ENCODE measurements at regions not wholly inside any gene's neighbourhood (a gene's known extent, or its start where the extent isn't known, plus 50 kb on each side); places are given as distances from the start of the nearest gene placed in this dataset.

DNA sequence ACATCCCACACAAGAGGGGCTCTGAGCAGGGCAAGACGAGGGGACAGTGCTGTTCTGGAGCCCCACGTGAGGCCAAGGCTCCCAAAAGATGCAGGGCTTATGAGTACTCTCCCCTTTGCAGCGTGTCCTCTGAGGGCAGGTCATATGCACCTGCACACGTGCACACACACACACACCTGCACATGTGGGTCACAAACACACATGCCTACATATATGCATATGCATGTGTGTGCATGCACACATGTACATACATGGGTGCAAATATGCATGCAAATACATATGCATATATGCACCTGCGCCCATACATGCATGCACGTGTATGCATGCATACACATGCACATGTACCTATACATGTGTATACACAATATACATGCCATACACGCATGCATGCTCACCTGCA, 197.9 kb downstream of the NPHP4 start:
- no peaks in the 10 kb centered on the region for H3K4me1 Mint-ChIP-seq
- Histone ChIP-seq H3K27me3 (ENCODE audit: control insufficient read depth in 2 of 2, insufficient read depth in 2 of 2, low read length in 2 of 2) (no peaks in the 10 kb centered on the region), H3K4me2 (replicated peaks; ENCODE audit: extremely low read depth, low read length, poor library complexity, severe bottlenecking) (no peak overlapping the region), H2AFZ (ENCODE audit: insufficient read depth, low read depth, low read length, poor library complexity, severe bottlenecking) (no peak overlapping the region), H3K9me3 (replicated peaks in 1 of 2; ENCODE audit: control insufficient read depth in 1 of 2, insufficient read depth in 1 of 2, low read length in 2 of 2) (peaks cover 0 to 3% of the 10 kb centered on the region in 2 donors), H3K36me3 (replicated peaks in 1 of 2; ENCODE audit: control insufficient read depth in 1 of 2, insufficient read depth in 2 of 2, low read length in 2 of 2) (no peaks in the 10 kb centered on the region), H4K20me1 (ENCODE audit: insufficient read depth, low read length) (no peaks in the 10 kb centered on the region), H3K9ac (ENCODE audit: insufficient read depth, low read length, poor library complexity, severe bottlenecking) (no peak overlapping the region), H3K27ac (ENCODE audit: low read depth in 1 of 2, low read length in 2 of 2) (no peak overlapping the region), H3K79me2 (ENCODE audit: insufficient read depth, low read length) (no peaks in the 10 kb centered on the region), H3K4me1 (ENCODE audit: control insufficient read depth in 1 of 2, insufficient read depth in 2 of 2, low read length in 2 of 2) (no peaks in the 10 kb centered on the region), H3K4me3 (replicated peaks in 1 of 3; ENCODE audit: low read depth in 2 of 3, low read length in 3 of 3) (no peak overlapping the region)
- H3K36me3 Mint-ChIP-seq = no peaks in the 10 kb centered on the region
- intact Hi-C loops (cut with micrococcal nuclease) = no loop called here
- H3K4me3 Mint-ChIP-seq = no peak overlapping the region
- TF ChIP-seq CTCF (IDR thresholded peaks at IDR 0.05) = no peak
- no peak overlapping the region for H3K27ac Mint-ChIP-seq
- no peak for DNase-seq
- peaks cover 5 to 22% (median 6%) of the 10 kb centered on the region in 7 donors for H3K9me3 Mint-ChIP-seq
- 85% methylated on average over 5 of the region's 7 CpGs for WGBS (ENCODE audit: insufficient coverage)
- peaks cover 4 to 19% (median 8%) of the 10 kb centered on the region in 3 donors for H3K27me3 Mint-ChIP-seq (ENCODE audit: low read depth in 3 of 3)

DNA sequence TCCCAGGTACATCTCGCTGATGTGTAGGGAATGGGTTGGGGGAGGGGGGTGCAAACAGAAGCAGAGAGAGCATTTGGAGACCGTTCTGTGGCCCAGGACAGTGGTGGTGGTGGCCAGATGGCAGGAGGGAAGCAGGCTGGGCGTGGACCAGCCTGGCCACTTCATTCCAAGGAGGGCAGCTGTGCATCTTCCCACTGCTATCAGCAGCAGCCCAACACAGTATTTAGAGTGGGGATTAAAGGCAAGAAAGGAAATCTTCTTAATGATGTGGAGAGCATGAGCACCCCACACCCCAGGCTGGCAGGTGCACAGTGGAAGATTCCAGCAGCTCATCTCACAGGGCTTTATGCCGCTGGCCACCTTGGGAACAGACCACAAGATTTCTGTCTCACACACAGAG, 198.7 kb downstream of the NPHP4 start:
- Mint-ChIP-seq H3K27me3 (ENCODE audit: low read depth in 3 of 3) (peaks cover 4 to 20% (median 8%) of the 10 kb centered on the region in 3 donors), H3K4me3 (no peak overlapping the region), H3K4me1 (no peaks in the 10 kb centered on the region), H3K36me3 (no peaks in the 10 kb centered on the region), H3K9me3 (peaks cover 5 to 22% (median 10%) of the 10 kb centered on the region in 7 donors), H3K27ac (no peak overlapping the region)
- no peak overlapping the region for H3K27ac ChIP-seq (ENCODE audit: low read depth in 1 of 2, low read length in 2 of 2)
- no peak overlapping the region for H3K9ac ChIP-seq (ENCODE audit: insufficient read depth, low read length, poor library complexity, severe bottlenecking)
- intact Hi-C loops (cut with micrococcal nuclease) = no loop called here
- H3K36me3 ChIP-seq (replicated peaks in 1 of 2; ENCODE audit: control insufficient read depth in 1 of 2, insufficient read depth in 2 of 2, low read length in 2 of 2) = no peaks in the 10 kb centered on the region
- 83% methylated on average over 2 of the region's 4 CpGs for WGBS (ENCODE audit: insufficient coverage)
- H3K4me3 ChIP-seq (replicated peaks in 1 of 3; ENCODE audit: low read depth in 2 of 3, low read length in 3 of 3) = no peak overlapping the region
- TF ChIP-seq CTCF (IDR thresholded peaks at IDR 0.05) = no peak
- no peaks in the 10 kb centered on the region for H3K79me2 ChIP-seq (ENCODE audit: insufficient read depth, low read length)
- H2AFZ ChIP-seq (ENCODE audit: insufficient read depth, low read depth, low read length, poor library complexity, severe bottlenecking) = no peak overlapping the region
- H3K4me2 ChIP-seq (replicated peaks; ENCODE audit: extremely low read depth, low read length, poor library complexity, severe bottlenecking) = no peak overlapping the region
- no peaks in the 10 kb centered on the region for H3K4me1 ChIP-seq (ENCODE audit: control insufficient read depth in 1 of 2, insufficient read depth in 2 of 2, low read length in 2 of 2)
- H3K9me3 ChIP-seq (replicated peaks in 1 of 2; ENCODE audit: control insufficient read depth in 1 of 2, insufficient read depth in 1 of 2, low read length in 2 of 2) = peaks cover 0 to 3% of the 10 kb centered on the region in 2 donors
- DNase-seq = no peak
- no peaks in the 10 kb centered on the region for H3K27me3 ChIP-seq (ENCODE audit: control insufficient read depth in 2 of 2, insufficient read depth in 2 of 2, low read length in 2 of 2)
- no peaks in the 10 kb centered on the region for H4K20me1 ChIP-seq (ENCODE audit: insufficient read depth, low read length)
